Vagina (tissue), 2 donors: ENCODE measurements at regions not wholly inside any gene's neighbourhood (a gene's known extent, or its start where the extent isn't known, plus 50 kb on each side); places are given as distances from the start of the nearest gene placed in this dataset.

ENCODE experiments used
- DNase-seq, 2 donors: peaks; one replicate each; pipeline ENCODE4 v3.0.0-alpha.2; 2017; ENCODE audit errors: extremely low spot score in 2 of 2
- H3K27ac ChIP-seq: fragments of 200-600 bp; sonication (generic); one replicate; pipeline ENCODE4 v1.5.1; 2019
- H3K27me3 ChIP-seq: fragments of 200-600 bp; sonication (generic); one replicate; pipeline ENCODE4 v1.5.1; 2019
- H3K36me3 ChIP-seq, 2 donors: fragments of 200-600 bp; sonication (generic); one replicate each; pipeline ENCODE4 v1.5.1; 2017 to 2019
- H3K4me1 ChIP-seq: fragments of 200-600 bp; sonication (generic); one replicate; pipeline ENCODE4 v1.5.1; 2019
- H3K4me3 ChIP-seq, 2 donors: fragments of 200-600 bp; sonication (generic); 1 replicate in 1 of 2; 2 replicates in 1 of 2; pipeline ENCODE4 v1.5.1; 2016 to 2019
- H3K9me3 ChIP-seq: fragments of 200-600 bp; sonication (generic); one replicate; pipeline ENCODE4 v1.5.1; 2019
- POLR2A ChIP-seq, 2 donors: fragments of 450-650 bp; IDR thresholded peaks; one replicate each; pipeline ENCODE4 v1.6.1; 2017; ENCODE audit warnings: antibody characterized with exemption in 2 of 2, mild to moderate bottlenecking in 2 of 2, moderate library complexity in 2 of 2
- POLR2AphosphoS5 ChIP-seq, 2 donors: sonication (generic); formaldehyde crosslinking; IDR thresholded peaks; one replicate each; pipeline ENCODE4 v1.9.0; 2017; ENCODE audit warnings: antibody characterized with exemption in 2 of 2, mild to moderate bottlenecking in 2 of 2, low read depth in 1 of 2; ENCODE audit not compliant: insufficient read depth in 1 of 2
- intact Hi-C: fragments of 100-400 bp; cut with DNase I; formaldehyde crosslinking; loops from one replicate; pipeline ENCODE4 v1.15.1; 2023
- TF ChIP-seq, protein P1 (sequence below), 3 experiments: fragments of 450-650 bp in 2 of 3; fragments of 200-600 bp in 1 of 3; sonication (generic) in 1 of 3; IDR thresholded peaks; one replicate each; pipeline ENCODE4 v1.5.1; 2017 to 2019; ENCODE audit warnings: antibody characterized with exemption in 3 of 3, mild to moderate bottlenecking in 2 of 3, moderate library complexity in 2 of 3

DNA sequence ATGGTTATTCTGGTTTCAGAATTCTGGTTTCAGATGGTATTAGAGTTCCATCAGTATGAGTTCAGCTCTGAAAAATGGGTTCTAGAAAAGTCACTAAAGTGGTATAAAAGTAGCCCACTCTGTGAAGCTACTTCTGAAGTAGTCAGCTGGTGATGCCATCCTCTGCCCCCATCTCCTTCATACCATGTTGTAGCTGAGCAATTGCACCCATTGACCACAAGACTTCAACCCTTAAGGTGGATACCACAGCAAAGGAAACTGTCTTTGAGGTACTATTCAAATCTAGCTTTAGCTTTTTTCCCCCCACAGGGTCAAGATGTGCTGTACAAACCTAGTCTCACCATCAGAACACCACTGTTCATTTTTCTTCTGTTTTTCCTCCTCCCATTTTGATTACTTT is 444.9 kb downstream of the DMAC1 start:
- Histone ChIP-seq H3K27ac (no peak overlapping the region), H3K4me1 (no peaks in the 10 kb centered on the region), H3K27me3 (no peaks in the 10 kb centered on the region), H3K4me3 (no peak overlapping the region), H3K9me3 (no peaks in the 10 kb centered on the region), H3K36me3 (no peaks in the 10 kb centered on the region)
- no peak for DNase-seq
- intact Hi-C loops = no loop called here
- TF ChIP-seq POLR2AphosphoS5 (IDR thresholded peaks at IDR 0.05; ENCODE audit: insufficient read depth in 1 of 2, low read depth in 1 of 2) = no peak
- TF ChIP-seq, protein P1, sequence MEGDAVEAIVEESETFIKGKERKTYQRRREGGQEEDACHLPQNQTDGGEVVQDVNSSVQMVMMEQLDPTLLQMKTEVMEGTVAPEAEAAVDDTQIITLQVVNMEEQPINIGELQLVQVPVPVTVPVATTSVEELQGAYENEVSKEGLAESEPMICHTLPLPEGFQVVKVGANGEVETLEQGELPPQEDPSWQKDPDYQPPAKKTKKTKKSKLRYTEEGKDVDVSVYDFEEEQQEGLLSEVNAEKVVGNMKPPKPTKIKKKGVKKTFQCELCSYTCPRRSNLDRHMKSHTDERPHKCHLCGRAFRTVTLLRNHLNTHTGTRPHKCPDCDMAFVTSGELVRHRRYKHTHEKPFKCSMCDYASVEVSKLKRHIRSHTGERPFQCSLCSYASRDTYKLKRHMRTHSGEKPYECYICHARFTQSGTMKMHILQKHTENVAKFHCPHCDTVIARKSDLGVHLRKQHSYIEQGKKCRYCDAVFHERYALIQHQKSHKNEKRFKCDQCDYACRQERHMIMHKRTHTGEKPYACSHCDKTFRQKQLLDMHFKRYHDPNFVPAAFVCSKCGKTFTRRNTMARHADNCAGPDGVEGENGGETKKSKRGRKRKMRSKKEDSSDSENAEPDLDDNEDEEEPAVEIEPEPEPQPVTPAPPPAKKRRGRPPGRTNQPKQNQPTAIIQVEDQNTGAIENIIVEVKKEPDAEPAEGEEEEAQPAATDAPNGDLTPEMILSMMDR (IDR thresholded peaks at IDR 0.05) = no peak

DNA sequence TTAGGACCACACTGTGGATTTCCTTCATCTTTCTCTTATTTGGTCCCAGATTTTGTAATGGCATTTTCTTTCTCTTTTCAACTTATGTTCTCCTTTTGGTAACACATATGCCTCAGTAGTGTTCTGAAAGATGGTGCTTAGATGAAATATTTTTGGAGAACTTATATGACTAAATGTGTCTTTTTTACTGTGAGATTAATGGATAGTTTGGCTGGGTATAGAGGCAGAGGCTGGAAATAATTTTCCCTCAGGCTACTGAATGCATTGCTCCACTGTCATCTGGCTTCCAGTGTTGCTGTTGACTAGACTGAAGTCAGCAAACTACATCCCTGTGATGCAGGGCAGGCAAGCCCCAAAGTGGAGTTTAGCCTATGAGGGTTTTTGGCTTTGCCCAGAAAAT is 450.9 kb downstream of the DMAC1 start:
- no peak overlapping the region for H3K4me3 ChIP-seq
- no peaks in the 10 kb centered on the region for H3K27me3 ChIP-seq
- intact Hi-C loops = no loop called here
- no peaks in the 10 kb centered on the region for H3K4me1 ChIP-seq
- DNase-seq = no peak
- no peak overlapping the region for H3K27ac ChIP-seq
- H3K36me3 ChIP-seq = no peaks in the 10 kb centered on the region
- H3K9me3 ChIP-seq = no peaks in the 10 kb centered on the region
- TF ChIP-seq, protein P1 (IDR thresholded peaks at IDR 0.05) = no peak
- TF ChIP-seq POLR2AphosphoS5 (IDR thresholded peaks at IDR 0.05; ENCODE audit: insufficient read depth in 1 of 2, low read depth in 1 of 2) = no peak
- no peak for TF ChIP-seq POLR2A (IDR thresholded peaks at IDR 0.05)

DNA sequence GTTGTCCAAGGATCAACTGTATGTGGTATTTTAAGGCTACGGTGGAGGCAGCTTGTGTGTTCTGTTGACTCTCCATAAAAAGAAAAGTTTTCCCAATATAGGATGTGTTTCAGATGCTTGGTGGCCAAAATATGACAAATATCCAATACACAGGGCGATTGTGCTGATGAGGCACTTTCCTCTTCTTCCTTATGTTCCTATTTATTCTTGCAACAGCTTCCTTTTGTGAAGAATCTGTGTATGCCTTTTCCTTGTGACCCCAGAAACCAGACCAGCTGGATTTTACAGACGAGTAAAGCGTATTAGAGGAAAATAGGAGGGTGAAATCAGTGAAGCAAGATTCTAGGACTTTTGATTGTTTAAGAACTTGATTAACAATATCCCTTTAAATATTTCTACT is 452.0 kb downstream of the DMAC1 start:
- no peaks in the 10 kb centered on the region for H3K9me3 ChIP-seq
- intact Hi-C loops = no loop called here
- H3K36me3 ChIP-seq = no peaks in the 10 kb centered on the region
- no peak overlapping the region for H3K4me3 ChIP-seq
- no peaks in the 10 kb centered on the region for H3K27me3 ChIP-seq
- DNase-seq = no peak
- TF ChIP-seq POLR2A (IDR thresholded peaks at IDR 0.05) (no peak), POLR2AphosphoS5 (IDR thresholded peaks at IDR 0.05; ENCODE audit: insufficient read depth in 1 of 2, low read depth in 1 of 2) (no peak)
- TF ChIP-seq, protein P1 (IDR thresholded peaks at IDR 0.05) = no peak
- no peak overlapping the region for H3K27ac ChIP-seq
- no peaks in the 10 kb centered on the region for H3K4me1 ChIP-seq

DNA sequence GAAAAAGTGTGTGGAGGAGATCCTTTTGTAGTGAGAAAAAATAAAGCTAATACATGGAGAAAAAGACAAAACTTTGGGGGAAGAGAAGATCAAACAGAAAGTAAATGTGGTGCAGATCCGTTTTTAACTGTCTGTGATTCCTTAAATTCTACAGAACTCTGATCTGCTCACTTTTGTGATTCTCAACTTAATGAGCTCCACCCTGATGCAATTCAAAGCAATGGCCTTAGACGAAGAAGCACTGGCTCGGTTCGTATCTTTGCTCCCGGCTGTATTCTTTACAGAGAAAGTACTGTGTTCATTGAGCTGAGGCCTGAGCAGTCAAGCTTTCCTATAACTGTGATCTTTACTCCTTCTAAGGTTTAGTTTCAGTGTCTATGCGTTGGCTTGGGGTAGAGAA is 453.4 kb downstream of the DMAC1 start:
- intact Hi-C loops = no loop called here
- H3K4me1 ChIP-seq = no peaks in the 10 kb centered on the region
- H3K27me3 ChIP-seq = no peaks in the 10 kb centered on the region
- no peak overlapping the region for H3K27ac ChIP-seq
- no peaks in the 10 kb centered on the region for H3K9me3 ChIP-seq
- H3K4me3 ChIP-seq = no peak overlapping the region
- TF ChIP-seq, protein P1 (IDR thresholded peaks at IDR 0.05) = no peak
- TF ChIP-seq POLR2AphosphoS5 (IDR thresholded peaks at IDR 0.05; ENCODE audit: insufficient read depth in 1 of 2, low read depth in 1 of 2) (no peak), POLR2A (IDR thresholded peaks at IDR 0.05) (no peak)
- no peaks in the 10 kb centered on the region for H3K36me3 ChIP-seq
- DNase-seq = no peak

DNA sequence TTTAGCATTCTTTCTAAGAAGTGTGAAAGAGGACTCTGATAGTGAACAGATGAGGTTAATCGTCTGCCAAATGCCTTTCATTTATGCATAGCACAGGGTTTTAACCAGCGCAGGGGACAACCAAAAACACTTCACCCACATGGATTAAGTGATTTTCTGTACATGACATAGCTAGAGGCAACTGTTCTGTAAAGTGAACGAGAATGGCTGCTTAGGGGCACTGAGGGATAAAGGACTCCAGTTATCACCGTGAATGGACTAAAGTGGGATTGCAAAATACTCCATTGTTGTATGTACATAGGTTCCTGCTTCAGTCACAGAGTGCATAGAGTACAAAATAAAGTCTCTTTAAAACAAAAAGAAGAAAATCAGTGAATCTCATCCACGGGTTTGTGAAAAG is 456.8 kb downstream of the DMAC1 start:
- Histone ChIP-seq H3K36me3 (no peaks in the 10 kb centered on the region), H3K9me3 (no peaks in the 10 kb centered on the region), H3K4me1 (no peaks in the 10 kb centered on the region), H3K4me3 (no peak overlapping the region), H3K27ac (no peak overlapping the region), H3K27me3 (no peaks in the 10 kb centered on the region)
- intact Hi-C loops = no loop called here
- TF ChIP-seq POLR2A (IDR thresholded peaks at IDR 0.05) = no peak
- TF ChIP-seq, protein P1 (IDR thresholded peaks at IDR 0.05) = no peak
- TF ChIP-seq POLR2AphosphoS5 (IDR thresholded peaks at IDR 0.05; ENCODE audit: insufficient read depth in 1 of 2, low read depth in 1 of 2) = no peak
- no peak for DNase-seq
